ENCODE measurements at regions not wholly inside any gene's neighbourhood (a gene's known extent, or its start where the extent isn't known, plus 50 kb on each side); places are given as distances from the start of the nearest gene placed in this dataset.

GRCh38 chr1:38787041-38787440, 72.5 kb downstream of the RRAGC start:
- Histone ChIP-seq H3K79me2 (ENCODE audit: control insufficient read depth, insufficient read depth, low read length, unreplicated experiment) (no peaks in the 10 kb centered on the region), H3K27ac (ENCODE audit: low read depth, low read length) (no peak overlapping the region), H3K4me3 (ENCODE audit: low read depth, low read length) (no peak overlapping the region), H3K4me1 (ENCODE audit: control insufficient read depth, insufficient read depth, low read length, unreplicated experiment) (no peaks in the 10 kb centered on the region), H3K36me3 (ENCODE audit: insufficient read depth, low read length) (no peaks in the 10 kb centered on the region), H3K27me3 (ENCODE audit: insufficient read depth, low read length) (peaks cover 92% of the 10 kb centered on the region), H2AFZ (ENCODE audit: low read length, unreplicated experiment) (no peak overlapping the region)

GRCh38 chr1:38786040-38786436, 73.5 kb downstream of the RRAGC start:
- Histone ChIP-seq H3K27me3 (ENCODE audit: insufficient read depth, low read length) (peaks cover 93% of the 10 kb centered on the region), H2AFZ (ENCODE audit: low read length, unreplicated experiment) (no peak overlapping the region), H3K79me2 (ENCODE audit: control insufficient read depth, insufficient read depth, low read length, unreplicated experiment) (no peaks in the 10 kb centered on the region), H3K4me1 (ENCODE audit: control insufficient read depth, insufficient read depth, low read length, unreplicated experiment) (no peaks in the 10 kb centered on the region), H3K36me3 (ENCODE audit: insufficient read depth, low read length) (no peaks in the 10 kb centered on the region), H3K4me3 (ENCODE audit: low read depth, low read length) (no peak overlapping the region), H3K27ac (ENCODE audit: low read depth, low read length) (no peak overlapping the region)

GRCh38 chr1:38785285-38786039, 74.1 kb downstream of the RRAGC start:
- H2AFZ ChIP-seq (ENCODE audit: low read length, unreplicated experiment): no peak overlapping the region
- H3K27me3 ChIP-seq (ENCODE audit: insufficient read depth, low read length): peaks cover 91% of the 10 kb centered on the region
- no peaks in the 10 kb centered on the region for H3K4me1 ChIP-seq (ENCODE audit: control insufficient read depth, insufficient read depth, low read length, unreplicated experiment)
- H3K27ac ChIP-seq (ENCODE audit: low read depth, low read length): no peak overlapping the region
- no peaks in the 10 kb centered on the region for H3K36me3 ChIP-seq (ENCODE audit: insufficient read depth, low read length)
- H3K4me3 ChIP-seq (ENCODE audit: low read depth, low read length): no peak overlapping the region
- no peaks in the 10 kb centered on the region for H3K79me2 ChIP-seq (ENCODE audit: control insufficient read depth, insufficient read depth, low read length, unreplicated experiment)

- H3K27ac ChIP-seq (ENCODE audit: low read depth, low read length): no peak overlapping the region
- H3K27me3 ChIP-seq (ENCODE audit: insufficient read depth, low read length): peaks cover 91% of the 10 kb centered on the region
- H3K4me1 ChIP-seq (ENCODE audit: control insufficient read depth, insufficient read depth, low read length, unreplicated experiment): no peaks in the 10 kb centered on the region
- no peaks in the 10 kb centered on the region for H3K79me2 ChIP-seq (ENCODE audit: control insufficient read depth, insufficient read depth, low read length, unreplicated experiment)
- no peaks in the 10 kb centered on the region for H3K36me3 ChIP-seq (ENCODE audit: insufficient read depth, low read length)
- H2AFZ ChIP-seq (ENCODE audit: low read length, unreplicated experiment): no peak overlapping the region
- H3K4me3 ChIP-seq (ENCODE audit: low read depth, low read length): no peak overlapping the region
These were observed 74.9 kb downstream of the RRAGC start for GRCh38 chr1:38784452-38785284.

GRCh38 chr1:38783640-38784229, 75.8 kb downstream of the RRAGC start:
- Histone ChIP-seq H3K4me3 (ENCODE audit: low read depth, low read length) (peak overlapping the region; percentile 37; the same call in 1 of the 2 replicates), H3K27ac (ENCODE audit: low read depth, low read length) (no peak overlapping the region), H3K27me3 (ENCODE audit: insufficient read depth, low read length) (peaks cover 89% of the 10 kb centered on the region), H3K4me1 (ENCODE audit: control insufficient read depth, insufficient read depth, low read length, unreplicated experiment) (no peaks in the 10 kb centered on the region), H3K79me2 (ENCODE audit: control insufficient read depth, insufficient read depth, low read length, unreplicated experiment) (no peaks in the 10 kb centered on the region), H2AFZ (ENCODE audit: low read length, unreplicated experiment) (peak overlapping the region; percentile 39), H3K36me3 (ENCODE audit: insufficient read depth, low read length) (no peaks in the 10 kb centered on the region)

- Histone ChIP-seq H3K27ac (ENCODE audit: low read depth, low read length) (no peak overlapping the region), H2AFZ (ENCODE audit: low read length, unreplicated experiment) (no peak overlapping the region)
These were observed 77.5 kb downstream of the RRAGC start for GRCh38 chr1:38781872-38782617.

GRCh38 chr1:38780133-38780532, 79.4 kb downstream of the RRAGC start:
- Histone ChIP-seq H3K4me3 (ENCODE audit: low read depth, low read length) (no peak overlapping the region), H3K79me2 (ENCODE audit: control insufficient read depth, insufficient read depth, low read length, unreplicated experiment) (no peaks in the 10 kb centered on the region), H3K36me3 (ENCODE audit: insufficient read depth, low read length) (no peaks in the 10 kb centered on the region), H3K4me1 (ENCODE audit: control insufficient read depth, insufficient read depth, low read length, unreplicated experiment) (no peaks in the 10 kb centered on the region), H2AFZ (ENCODE audit: low read length, unreplicated experiment) (no peak overlapping the region), H3K27me3 (ENCODE audit: insufficient read depth, low read length) (peaks cover 86% of the 10 kb centered on the region), H3K27ac (ENCODE audit: low read depth, low read length) (no peak overlapping the region)

More at GRCh38 chr1:38781872-38782617, 77.5 kb downstream of the RRAGC start:
- Histone ChIP-seq H3K79me2 (ENCODE audit: control insufficient read depth, insufficient read depth, low read length, unreplicated experiment) (no peaks in the 10 kb centered on the region), H3K4me3 (ENCODE audit: low read depth, low read length) (no peak overlapping the region), H3K36me3 (ENCODE audit: insufficient read depth, low read length) (no peaks in the 10 kb centered on the region), H3K4me1 (ENCODE audit: control insufficient read depth, insufficient read depth, low read length, unreplicated experiment) (no peaks in the 10 kb centered on the region), H3K27me3 (ENCODE audit: insufficient read depth, low read length) (peaks cover 87% of the 10 kb centered on the region)

- Histone ChIP-seq H3K79me2 (ENCODE audit: control insufficient read depth, insufficient read depth, low read length, unreplicated experiment) (no peaks in the 10 kb centered on the region), H2AFZ (ENCODE audit: low read length, unreplicated experiment) (no peak overlapping the region), H3K27me3 (ENCODE audit: insufficient read depth, low read length) (peaks cover 83% of the 10 kb centered on the region), H3K27ac (ENCODE audit: low read depth, low read length) (no peak overlapping the region), H3K36me3 (ENCODE audit: insufficient read depth, low read length) (no peaks in the 10 kb centered on the region), H3K4me1 (ENCODE audit: control insufficient read depth, insufficient read depth, low read length, unreplicated experiment) (no peaks in the 10 kb centered on the region), H3K4me3 (ENCODE audit: low read depth, low read length) (no peak overlapping the region)
These were observed 80.1 kb downstream of the RRAGC start for GRCh38 chr1:38779491-38779890.

GRCh38 chr1:38778521-38778920, 81.1 kb downstream of the RRAGC start:
- H3K4me1 ChIP-seq (ENCODE audit: control insufficient read depth, insufficient read depth, low read length, unreplicated experiment): no peaks in the 10 kb centered on the region
- no peak overlapping the region for H3K27ac ChIP-seq (ENCODE audit: low read depth, low read length)
- no peaks in the 10 kb centered on the region for H3K36me3 ChIP-seq (ENCODE audit: insufficient read depth, low read length)
- H3K79me2 ChIP-seq (ENCODE audit: control insufficient read depth, insufficient read depth, low read length, unreplicated experiment): no peaks in the 10 kb centered on the region
- no peak overlapping the region for H3K4me3 ChIP-seq (ENCODE audit: low read depth, low read length)
- H2AFZ ChIP-seq (ENCODE audit: low read length, unreplicated experiment): no peak overlapping the region
- H3K27me3 ChIP-seq (ENCODE audit: insufficient read depth, low read length): peaks cover 74% of the 10 kb centered on the region

GRCh38 chr1:38778051-38778450, 81.5 kb downstream of the RRAGC start:
- no peak overlapping the region for H3K4me3 ChIP-seq (ENCODE audit: low read depth, low read length)
- no peak overlapping the region for H3K27ac ChIP-seq (ENCODE audit: low read depth, low read length)
- peaks cover 69% of the 10 kb centered on the region for H3K27me3 ChIP-seq (ENCODE audit: insufficient read depth, low read length)
- H3K36me3 ChIP-seq (ENCODE audit: insufficient read depth, low read length): no peaks in the 10 kb centered on the region
- H3K4me1 ChIP-seq (ENCODE audit: control insufficient read depth, insufficient read depth, low read length, unreplicated experiment): no peaks in the 10 kb centered on the region
- H3K79me2 ChIP-seq (ENCODE audit: control insufficient read depth, insufficient read depth, low read length, unreplicated experiment): no peaks in the 10 kb centered on the region
- no peak overlapping the region for H2AFZ ChIP-seq (ENCODE audit: low read length, unreplicated experiment)
